Stimulated activated CD4-positive, alpha-beta T cell treated with anti-CD3 and anti-CD28 coated beads, Interleukin-4, amount 100 ng/mL, for 48 hours (primary cell): ENCODE measurements at regions not wholly inside any gene's neighbourhood (a gene's known extent, or its start where the extent isn't known, plus 50 kb on each side); places are given as distances from the start of the nearest gene placed in this dataset.
"Not testable (repeated sequence)": the region's sequence is repeated elsewhere in the genome, so short reads cannot be mapped to it uniquely, and the experiment has no call there.

Source experiments
- DNase-seq, 2 donors: peaks; one replicate each; pipeline ENCODE4 v3.0.0-alpha.2; 2020; ENCODE audit warnings: low read depth in 2 of 2

DNA sequence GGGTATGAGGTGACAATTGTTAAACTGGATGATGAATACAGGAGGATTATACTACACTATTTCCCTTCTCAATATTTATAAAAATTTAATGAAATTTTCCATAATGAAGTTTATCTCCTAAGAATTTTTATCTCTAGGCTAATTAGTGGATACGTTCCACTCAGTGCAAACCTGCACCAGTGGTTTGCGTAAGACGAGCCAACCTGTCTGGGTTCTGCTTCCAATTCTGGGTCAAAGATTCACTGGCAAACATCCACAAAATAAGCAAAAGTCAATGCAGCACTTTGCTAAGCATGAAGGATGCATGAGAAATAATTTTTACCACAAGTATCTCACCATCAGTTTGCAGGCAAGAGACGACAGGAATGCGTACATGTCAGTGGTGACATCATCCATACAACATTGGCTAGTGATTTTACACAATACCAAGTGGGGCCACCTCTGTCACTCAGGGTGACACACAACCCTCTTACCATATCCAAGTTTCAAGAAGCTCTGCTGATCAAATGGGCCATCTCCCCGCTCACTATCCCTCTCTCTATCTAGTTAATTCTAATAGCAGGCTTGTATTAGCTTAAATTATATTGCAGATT lies 51.7 kb downstream of the FAM50B start:
- DNase-seq = no peak

DNA sequence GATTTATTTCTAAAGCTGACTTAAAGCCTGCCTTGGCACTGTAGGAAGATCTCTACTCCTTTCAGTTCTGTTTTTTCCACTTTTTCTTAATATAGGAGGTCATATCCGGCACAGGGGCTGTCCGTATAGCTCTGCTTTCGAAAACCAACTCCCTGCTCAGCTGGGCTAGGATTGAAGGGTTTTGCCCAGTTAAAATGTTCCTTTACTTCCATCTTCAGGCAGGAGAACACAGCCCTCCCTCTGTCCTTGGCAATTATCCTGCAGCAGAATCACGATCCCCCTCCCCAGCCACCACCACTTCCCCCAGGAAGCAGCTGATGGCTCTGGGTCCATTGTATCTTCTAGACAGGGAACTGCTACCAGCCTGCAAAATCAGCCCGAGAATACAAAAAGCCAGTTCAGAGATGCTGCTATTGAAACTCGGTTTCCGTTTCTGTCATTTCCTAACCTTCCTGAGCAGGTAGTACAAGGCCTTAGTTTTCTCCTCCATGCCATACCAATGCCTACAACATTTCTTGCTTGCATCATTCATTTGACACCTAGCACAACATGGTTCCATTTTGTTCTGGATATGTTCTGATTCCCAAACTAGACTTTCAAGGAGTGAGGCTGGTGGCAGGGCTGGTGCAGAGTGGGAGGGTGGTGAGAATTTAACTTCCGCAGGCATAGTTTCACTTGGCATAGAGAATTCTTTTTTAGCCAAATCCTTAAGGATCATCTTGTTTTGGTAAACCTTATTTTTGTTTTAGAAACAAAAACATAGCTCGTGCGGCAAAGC lies 53.9 kb downstream of the FAM50B start:
- DNase-seq = no peak

DNA sequence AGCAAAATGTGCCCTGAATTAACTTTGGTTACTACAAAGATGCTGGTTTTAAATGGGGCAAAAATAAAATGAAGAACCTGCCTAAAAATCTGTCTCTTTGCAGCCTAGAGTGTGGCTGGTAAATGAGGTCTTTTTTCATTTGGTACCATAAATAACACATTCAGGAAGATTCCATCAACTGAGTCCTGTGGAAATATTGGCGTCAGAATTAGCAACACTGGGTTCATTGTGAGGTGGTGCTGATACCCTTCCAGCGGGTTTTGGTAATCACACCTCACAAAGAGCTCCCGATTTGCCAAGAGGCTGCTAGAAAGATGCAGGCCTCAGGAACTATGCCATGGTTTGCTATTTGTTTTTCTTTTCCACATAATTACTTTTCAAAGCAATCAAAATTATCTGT lies 55.3 kb downstream of the FAM50B start:
- no peak for DNase-seq

DNA sequence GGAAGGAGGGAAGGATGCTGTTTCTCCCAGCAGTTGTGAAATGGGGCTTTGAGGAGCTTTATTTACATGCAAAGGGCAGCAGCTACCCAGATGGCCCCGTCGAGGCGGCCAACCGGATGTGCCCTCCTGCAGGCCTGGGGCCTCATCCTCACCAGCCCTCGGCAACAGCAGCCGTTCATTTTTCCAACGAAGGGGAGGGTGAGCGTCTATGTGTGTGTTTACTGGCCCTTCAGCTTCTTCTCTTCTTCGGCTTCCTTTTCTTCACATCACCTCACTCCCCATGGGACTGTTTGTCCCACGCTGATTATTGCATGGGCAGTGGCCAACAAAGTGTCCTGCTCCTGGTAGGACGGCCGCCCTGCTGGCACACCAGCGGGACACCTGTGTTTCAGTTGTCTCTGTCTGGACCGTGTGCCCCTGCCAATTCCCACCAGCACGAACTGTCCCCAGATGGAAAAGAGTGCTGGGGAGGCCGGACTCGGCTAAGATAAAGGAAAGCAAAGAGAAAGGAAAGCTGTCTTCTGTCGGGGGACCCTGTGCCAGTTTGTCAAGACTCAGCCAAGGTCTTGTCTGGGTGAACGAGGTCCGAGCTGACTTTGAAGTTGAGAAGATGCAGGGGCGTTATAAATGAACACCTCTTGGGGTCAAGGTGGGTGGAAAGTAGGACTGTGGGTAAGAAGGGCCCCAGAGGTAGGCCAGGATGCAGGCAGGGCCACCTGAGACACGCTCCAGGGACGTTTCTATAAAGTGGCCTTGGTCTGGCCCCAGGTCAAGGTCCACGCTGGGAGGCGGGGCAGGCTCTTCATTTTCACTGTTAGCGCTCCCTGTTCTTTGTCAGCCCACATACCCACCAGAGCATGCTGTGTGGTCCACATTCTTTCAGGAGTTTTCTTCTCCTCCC lies 57.0 kb downstream of the FAM50B start:
- DNase-seq = no peak

DNA sequence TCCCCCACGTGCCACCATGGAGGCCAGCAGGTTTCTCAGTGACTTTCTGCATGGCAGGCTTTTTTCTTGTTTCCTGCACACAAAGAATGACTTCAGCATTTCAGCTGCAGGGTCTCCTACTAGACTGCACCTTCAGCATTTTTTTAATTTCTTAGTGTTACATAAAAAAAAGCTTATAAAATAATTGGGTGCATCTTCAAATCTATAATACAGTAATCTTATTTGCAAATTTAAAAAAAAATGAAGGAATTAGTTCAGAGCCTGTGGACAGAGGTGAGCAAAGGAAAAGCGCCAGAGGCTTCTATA lies 57.6 kb downstream of the FAM50B start:
- DNase-seq = no peak

DNA sequence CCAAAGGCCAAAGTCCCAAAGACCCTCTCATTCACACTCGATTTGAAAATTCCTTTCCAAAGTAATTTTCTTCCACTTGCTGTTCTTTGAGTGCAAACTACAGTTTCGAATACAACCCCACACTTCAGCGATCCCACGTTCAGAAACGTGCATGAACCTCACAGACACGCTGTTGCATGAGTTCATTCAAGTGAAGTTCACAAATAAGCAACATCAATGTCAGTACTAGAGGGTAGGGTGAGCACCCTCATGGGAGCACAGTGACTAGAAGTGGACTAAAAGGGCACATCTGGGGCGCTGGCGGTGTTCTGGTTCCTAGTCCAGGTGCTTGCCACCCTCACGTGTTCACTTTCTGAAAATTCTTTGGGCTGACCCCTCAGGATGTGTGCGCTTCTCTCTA lies 59.0 kb downstream of the FAM50B start:
- no peak for DNase-seq

DNA sequence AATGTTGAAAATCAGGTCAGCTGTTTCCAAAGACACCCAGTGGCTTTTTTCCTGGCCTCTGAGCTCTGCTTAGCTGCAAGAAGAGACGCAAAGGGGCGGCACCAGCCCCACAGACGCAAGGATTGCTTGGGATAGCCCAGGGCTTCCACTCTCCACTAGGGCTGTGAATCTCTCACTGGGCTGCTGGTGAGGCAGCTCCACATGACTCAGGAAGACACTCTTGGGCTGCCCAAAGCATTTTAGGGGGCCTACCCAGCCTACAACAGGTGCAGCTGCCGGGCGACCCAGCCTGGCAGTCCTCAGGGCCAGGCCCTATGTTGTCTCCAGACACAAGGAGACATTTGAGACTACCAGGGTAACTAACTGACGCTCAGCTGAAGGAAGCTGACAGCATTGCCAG lies 59.8 kb downstream of the FAM50B start:
- no peak for DNase-seq

DNA sequence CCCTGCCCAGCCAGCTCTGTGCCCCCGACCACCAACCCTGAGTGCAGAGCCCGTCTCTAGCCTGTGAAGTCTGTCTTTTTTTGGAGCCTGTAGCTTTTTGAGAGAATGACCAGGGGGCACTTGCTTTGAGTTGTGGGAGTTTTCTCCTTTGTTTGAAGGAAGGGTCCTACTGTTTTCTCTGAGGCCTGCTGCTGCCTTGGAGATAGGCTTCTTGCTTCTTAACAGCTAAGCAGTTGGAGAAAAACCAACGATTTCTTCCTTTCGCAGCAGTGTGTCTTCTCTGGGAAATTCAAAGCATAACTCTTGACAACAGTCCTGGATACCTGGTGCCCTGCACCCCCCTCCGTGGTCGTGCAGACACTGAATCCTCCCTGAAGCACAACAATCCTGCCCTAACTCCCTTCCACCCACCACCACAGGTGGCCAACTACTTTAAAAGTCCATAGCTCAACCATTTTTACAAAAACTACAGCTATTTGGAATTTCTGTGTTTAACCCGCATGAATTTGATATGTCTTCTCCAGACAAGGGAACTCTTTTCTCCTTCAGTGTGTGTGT lies 61.0 kb downstream of the FAM50B start:
- DNase-seq = no peak

DNA sequence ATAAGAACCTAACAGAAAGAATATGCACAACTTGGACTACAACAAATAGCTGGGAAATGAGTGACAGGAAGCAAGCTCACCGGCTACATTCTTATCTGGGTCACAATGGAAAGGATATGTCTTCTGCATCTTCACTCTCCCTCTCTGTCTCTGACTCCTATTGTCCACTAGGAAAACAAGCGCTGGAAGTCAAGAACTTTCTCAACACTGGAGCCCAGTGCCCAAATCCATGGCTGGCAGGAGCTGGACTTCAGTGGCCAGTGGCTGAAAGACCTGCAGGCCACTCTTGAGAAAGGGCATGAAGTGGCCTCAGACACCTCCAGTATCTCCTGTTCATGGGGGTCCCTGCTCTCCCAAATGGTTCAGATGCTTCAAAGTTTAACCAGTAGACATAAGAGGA lies 62.0 kb downstream of the FAM50B start:
- no peak for DNase-seq

DNA sequence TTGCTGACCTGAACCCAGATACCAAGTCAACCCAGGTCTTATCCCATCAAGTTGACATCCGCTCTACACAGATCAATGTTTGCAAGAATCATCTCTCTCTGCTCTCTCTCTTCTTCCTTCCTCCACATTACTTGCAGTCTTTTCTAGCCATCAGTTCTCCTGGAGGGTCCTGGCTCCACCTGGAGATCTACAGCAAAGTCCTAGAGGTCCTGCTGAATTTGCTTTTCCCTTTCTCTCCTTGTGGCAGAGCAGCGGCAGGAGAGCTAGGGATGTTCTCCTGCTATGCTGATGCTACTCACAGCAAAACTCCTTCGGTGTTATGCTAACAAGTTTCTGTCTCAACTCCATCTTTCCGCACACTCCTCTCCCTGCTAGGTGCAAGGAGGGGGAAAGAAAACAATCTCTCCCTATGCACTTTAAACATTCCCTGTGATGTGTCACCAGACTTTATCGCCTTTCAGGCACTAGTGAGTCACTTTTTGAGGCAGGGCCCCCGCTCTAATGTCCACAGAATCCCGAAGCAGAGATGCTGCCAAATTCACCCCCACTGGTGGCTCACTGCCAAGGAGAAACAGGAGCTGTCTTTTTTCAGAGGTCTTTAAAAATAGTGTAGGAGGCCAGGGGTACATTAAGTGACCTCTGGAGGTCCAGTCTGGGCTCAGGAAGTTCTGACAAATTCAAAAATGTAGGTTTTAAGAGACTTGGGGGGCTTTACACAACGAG lies 62.6 kb downstream of the FAM50B start:
- no peak for DNase-seq

DNA sequence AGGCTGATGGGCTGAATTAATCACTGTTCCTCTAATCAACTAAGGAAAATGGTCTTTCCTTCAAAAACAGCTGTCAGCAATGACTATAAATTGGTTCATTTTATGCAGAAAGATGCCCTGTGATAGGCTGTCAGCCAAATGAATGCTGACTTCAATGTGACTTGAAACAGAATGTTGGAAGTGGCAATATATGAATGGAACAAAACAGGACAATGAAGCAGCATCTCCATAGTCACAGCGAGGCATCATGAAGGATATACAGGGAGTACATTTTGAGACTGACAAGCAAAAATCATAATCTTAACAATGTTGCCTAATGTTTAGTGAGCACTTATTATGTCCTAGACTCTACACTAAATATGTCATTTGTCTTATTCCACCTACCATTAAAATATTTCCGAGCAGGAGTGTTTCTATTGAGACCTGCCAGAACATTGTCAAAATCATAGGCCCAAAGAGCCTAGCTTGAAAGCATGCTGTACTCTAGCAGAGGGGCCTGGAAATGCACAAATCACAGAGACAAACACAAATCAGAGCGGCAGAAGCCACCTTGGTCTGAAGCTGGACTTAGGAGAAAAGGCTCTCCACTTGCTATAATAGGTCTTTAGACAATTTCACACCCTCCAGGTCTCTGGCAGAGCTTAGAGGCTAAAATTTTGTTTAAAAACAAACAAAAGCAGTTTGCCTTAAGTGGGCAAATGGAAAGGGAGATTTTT lies 63.3 kb downstream of the FAM50B start:
- no peak for DNase-seq

DNA sequence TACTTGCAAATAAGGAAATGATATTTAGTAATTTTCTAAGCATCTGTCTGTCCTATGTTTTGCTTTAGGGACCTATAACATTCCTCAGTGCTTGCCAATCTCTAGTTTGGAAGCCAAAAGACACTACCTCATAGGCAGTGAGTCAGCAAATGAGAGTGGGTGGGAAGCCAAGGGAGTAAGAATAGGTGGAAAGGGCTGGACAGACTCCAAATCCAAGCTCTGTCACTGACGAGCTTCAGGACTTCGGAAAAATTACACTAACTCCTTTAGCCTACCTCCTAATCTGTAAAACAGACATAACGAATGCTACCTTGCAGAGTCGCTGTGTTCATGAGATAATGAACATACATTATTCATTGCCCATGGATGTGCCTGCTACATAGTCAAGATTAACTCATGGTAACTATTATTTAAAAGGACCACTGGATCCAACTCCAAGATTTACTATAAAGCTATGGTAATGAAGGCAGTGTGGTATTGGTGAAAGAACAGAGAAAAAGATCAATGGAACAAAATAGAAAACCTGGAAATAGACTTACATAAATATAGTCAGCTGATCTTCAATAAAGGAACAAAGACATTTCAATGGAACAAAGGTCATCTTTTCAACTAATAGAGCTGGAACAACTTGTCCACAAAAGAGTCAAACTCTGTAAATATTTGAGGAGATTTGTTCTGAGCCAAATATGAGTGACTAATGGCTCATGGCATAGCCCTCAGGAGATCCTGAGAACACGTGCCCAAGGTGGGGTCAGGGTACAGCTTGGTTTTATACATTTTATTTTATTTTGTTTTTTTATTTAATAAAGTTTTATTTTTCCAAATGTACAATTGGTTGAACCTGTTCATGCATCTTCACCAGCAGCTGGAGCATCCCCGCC lies 64.1 kb downstream of the FAM50B start:
- DNase-seq = no peak

DNA sequence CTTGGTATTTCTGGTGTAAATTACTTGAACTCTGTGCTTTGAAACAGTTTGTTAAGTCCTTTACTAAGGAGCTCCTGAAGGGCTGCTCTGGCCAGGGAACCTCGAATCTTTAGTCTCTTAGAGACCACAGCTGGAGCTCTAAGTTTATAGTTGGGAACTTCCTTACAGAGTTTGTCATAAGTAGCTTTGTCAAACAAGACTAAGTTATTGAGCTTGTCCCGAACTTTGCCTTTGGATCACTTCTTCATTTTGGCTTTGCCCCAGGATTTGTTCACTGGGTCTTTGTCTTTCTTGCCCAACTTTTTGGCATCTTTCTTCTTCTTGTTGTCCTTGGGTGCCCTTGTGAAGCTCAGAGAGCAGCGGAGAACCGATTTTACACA lies 64.8 kb downstream of the FAM50B start:
- DNase-seq = no peak

DNA sequence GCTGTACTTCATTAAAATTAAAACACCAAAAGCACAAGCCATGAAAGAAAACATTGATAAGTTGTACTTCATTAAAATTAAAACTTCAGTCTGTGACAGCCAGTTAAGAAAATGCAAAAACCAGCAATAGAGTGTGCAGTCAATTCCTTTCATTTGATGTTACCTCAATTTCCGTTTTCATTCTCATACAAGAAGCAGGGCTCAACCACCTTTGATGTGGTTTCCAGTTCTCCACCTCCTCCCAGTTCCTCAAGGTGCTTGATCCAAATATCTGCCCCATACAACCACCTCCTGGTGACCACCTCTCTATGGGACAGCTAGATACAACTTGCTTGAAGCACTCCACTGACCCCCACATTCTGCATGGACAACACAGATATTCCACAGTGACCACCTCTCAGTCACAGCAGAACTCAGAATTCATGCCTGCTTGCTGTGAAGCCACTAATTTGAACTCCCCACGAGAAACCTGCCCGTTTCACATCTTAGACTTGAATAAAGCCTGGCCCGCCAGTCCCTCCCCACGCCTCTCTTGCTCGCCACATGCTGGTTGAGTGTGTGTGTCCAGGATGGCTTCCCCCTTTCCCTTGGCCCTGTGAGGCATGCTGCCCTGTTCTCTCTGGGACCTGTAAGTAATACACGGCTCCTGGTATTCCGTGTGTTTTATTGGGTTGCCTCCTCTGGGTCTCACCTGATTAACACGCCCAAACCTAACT lies 66.1 kb downstream of the FAM50B start:
- no peak for DNase-seq

DNA sequence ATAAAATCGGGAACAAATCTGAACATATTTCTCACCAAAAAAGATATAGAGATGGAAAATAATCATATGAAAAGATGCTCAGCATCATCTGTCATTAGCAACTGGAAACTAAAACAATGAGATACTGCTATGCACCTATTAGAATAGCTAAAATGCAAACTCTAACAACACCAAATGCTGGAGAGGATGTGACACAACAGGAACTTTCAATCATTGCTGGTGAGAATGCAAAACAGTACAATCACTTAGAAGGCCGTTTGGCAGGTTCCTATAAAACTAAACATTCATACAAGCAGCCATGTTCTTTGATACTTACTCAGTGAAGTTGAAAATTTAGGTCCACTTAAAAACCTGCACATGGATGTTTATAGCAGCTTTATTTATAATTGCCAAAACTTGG lies 67.0 kb downstream of the FAM50B start:
- DNase-seq = no peak

DNA sequence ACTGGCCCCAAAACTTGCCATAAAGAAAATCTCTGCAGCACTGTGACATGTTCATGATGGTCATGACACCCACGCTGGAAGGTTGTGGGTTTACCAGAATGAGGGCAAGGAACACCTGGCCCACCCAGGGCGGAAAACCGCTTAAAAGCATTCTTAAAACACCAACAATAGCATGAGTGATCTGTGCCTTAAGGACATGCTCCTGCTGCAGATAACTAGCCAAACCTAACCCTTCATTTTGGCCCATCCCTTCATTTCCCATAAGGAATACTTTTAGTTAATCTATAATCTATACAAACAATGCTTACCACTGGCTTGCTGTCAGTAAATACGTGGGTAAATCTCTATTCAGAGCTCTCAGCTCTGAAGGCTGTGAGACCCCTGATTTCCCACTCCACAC lies 67.6 kb downstream of the FAM50B start:
- not testable (repeated sequence) for DNase-seq

DNA sequence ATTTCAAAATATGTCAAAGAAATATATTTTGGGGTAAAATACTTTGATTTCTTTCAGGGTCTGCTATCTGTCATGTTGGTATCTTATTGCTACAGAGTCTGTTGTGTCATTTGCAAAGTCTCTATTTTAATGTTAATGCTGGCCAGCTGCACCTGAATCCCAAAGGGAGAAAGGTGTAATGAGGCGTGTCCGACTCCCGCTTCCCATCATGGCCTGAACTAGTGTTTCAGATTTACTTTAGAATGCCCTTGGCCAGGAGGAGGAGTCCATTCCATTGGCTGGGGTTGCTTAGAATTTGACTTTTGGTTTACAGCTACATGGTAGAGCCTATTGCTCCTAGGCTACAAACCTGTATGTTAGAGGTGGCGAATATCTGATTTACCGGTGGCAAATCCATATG lies 69.3 kb downstream of the FAM50B start:
- DNase-seq = no peak

DNA sequence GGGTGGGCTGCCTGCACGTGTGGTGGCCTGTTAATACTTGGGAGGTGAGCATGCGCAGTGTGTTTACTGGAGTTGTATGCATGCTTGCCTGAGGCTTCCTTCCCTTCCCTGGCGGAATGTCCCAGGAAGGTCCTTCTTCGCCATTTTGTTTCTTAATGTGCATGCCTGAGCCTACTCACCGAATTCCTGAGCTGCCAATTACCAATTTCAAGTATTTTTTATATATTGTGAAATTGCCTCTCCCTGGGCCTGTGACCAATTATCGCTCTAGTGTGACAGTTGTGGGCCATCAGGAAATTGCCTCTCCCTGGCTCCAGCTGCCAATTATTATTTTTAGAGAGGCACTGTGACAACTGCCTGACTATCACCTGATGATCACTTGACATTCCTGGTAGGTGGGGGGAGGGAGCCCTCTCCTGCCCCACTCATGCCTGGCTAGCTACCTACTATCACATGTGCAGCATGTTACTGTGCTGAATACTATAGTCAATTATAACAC lies 70.0 kb downstream of the FAM50B start:
- no peak for DNase-seq

DNA sequence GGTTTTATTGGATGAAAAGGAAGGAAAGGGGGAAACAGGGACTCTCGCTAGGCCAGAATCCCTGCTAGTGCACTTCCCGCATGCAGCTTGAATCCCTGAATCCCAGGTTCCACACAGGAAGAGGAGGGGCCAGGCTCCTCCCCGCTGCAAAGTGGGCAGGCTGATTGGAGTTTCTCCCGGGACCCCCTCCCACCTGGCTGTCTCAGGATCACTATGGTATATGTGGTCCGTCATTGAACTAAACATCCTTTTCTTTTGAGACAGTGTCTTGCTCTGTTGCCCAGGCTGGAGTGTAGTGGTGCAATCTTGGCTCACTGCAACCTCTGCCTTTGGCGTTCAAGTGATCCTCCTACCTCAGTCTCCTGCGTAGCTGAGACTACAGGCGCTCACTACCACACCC lies 70.7 kb downstream of the FAM50B start:
- DNase-seq = no peak

DNA sequence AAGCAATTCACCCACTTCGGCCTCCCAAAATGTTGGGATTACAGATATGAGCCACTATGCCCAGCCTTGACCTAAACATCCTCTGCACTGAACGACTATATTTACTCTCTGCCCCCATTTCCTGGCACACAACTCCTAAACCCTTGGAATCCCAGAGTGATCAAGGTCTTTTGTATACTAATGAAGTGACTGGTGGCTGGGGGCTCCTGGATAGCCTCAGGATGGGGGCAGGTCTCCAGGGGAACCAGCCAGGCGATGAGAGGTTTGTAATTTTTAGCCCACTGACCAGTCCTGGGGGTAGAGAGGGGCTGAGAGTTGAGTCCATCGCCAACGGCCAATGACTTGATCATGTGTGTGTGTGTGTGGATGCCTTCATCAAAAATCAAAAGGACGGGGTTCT lies 71.1 kb downstream of the FAM50B start:
- DNase-seq = no peak
